ENCODE measurements at regions not wholly inside any gene's neighbourhood (a gene's known extent, or its start where the extent isn't known, plus 50 kb on each side); places are given as distances from the start of the nearest gene placed in this dataset.

GRCh38 chr4:117699595-117699994, 334.7 kb upstream of the NDST3 start:
- TF ChIP-seq, protein P1, sequence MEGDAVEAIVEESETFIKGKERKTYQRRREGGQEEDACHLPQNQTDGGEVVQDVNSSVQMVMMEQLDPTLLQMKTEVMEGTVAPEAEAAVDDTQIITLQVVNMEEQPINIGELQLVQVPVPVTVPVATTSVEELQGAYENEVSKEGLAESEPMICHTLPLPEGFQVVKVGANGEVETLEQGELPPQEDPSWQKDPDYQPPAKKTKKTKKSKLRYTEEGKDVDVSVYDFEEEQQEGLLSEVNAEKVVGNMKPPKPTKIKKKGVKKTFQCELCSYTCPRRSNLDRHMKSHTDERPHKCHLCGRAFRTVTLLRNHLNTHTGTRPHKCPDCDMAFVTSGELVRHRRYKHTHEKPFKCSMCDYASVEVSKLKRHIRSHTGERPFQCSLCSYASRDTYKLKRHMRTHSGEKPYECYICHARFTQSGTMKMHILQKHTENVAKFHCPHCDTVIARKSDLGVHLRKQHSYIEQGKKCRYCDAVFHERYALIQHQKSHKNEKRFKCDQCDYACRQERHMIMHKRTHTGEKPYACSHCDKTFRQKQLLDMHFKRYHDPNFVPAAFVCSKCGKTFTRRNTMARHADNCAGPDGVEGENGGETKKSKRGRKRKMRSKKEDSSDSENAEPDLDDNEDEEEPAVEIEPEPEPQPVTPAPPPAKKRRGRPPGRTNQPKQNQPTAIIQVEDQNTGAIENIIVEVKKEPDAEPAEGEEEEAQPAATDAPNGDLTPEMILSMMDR (conservative IDR thresholded peaks at IDR 0.05; ENCODE audit: low read depth, low read length): no peak
- TF ChIP-seq EZH2phosphoT487 (IDR thresholded peaks at IDR 0.05; ENCODE audit: borderline replicate concordance, low read length) (no peak), EZH2 (IDR thresholded peaks at IDR 0.05; ENCODE audit: low read length, unreplicated experiment) (no peak)

Data from PC-3 (cell line).